ENCODE measurements at regions not wholly inside any gene's neighbourhood (a gene's known extent, or its start where the extent isn't known, plus 50 kb on each side); places are given as distances from the start of the nearest gene placed in this dataset.

- no peak for TF ChIP-seq CTCF (conservative IDR thresholded peaks at IDR 0.05; ENCODE audit: low read depth, low read length)
- DNase-seq (ENCODE audit: low read depth) = no peak
- H3K4me3 ChIP-seq (ENCODE audit: low read length) = no peak overlapping the region
These were observed 116.4 kb upstream of the B3GAT1 start for GRCh38 chr11:134528453-134528852.

GRCh38 chr11:134527382-134528243 lies 115.6 kb upstream of the B3GAT1 start:
- no peak overlapping the region for H3K4me3 ChIP-seq (ENCODE audit: low read length)
- no peak for TF ChIP-seq CTCF (conservative IDR thresholded peaks at IDR 0.05; ENCODE audit: low read depth, low read length)
- no peak for DNase-seq (ENCODE audit: low read depth)

- TF ChIP-seq CTCF (conservative IDR thresholded peaks at IDR 0.05; ENCODE audit: low read depth, low read length) = no peak
These were observed 113.1 kb upstream of the B3GAT1 start for GRCh38 chr11:134524896-134525845.

GRCh38 chr11:134524201-134524600 lies 112.2 kb upstream of the B3GAT1 start:
- DNase-seq (ENCODE audit: low read depth) = no peak
- no peak overlapping the region for H3K4me3 ChIP-seq (ENCODE audit: low read length)
- no peak for TF ChIP-seq CTCF (conservative IDR thresholded peaks at IDR 0.05; ENCODE audit: low read depth, low read length)

More at GRCh38 chr11:134524896-134525845, 113.1 kb upstream of the B3GAT1 start:
- no peak for DNase-seq (ENCODE audit: low read depth)
- no peak overlapping the region for H3K4me3 ChIP-seq (ENCODE audit: low read length)

- TF ChIP-seq CTCF (conservative IDR thresholded peaks at IDR 0.05; ENCODE audit: low read depth, low read length) = no peak
- no peak overlapping the region for H3K4me3 ChIP-seq (ENCODE audit: low read length)
- DNase-seq (ENCODE audit: low read depth) = no peak
These were observed 110.9 kb upstream of the B3GAT1 start for GRCh38 chr11:134522782-134523570.

GRCh38 chr11:134521452-134522289 lies 109.6 kb upstream of the B3GAT1 start:
- no peak overlapping the region for H3K4me3 ChIP-seq (ENCODE audit: low read length)
- TF ChIP-seq CTCF (conservative IDR thresholded peaks at IDR 0.05; ENCODE audit: low read depth, low read length) = no peak
- no peak for DNase-seq (ENCODE audit: low read depth)
